ENCODE measurements at regions not wholly inside any gene's neighbourhood (a gene's known extent, or its start where the extent isn't known, plus 50 kb on each side); places are given as distances from the start of the nearest gene placed in this dataset.

- TF ChIP-seq CTCF (IDR thresholded peaks at IDR 0.05) (no peak), POLR2A (IDR thresholded peaks at IDR 0.05) (no peak)
Measured at GRCh38 chr12:28618171-28618570, 427.9 kb downstream of the CCDC91 start.
